Calu3 (cell line): ENCODE measurements at regions not wholly inside any gene's neighbourhood (a gene's known extent, or its start where the extent isn't known, plus 50 kb on each side); places are given as distances from the start of the nearest gene placed in this dataset.

Experiments
- BruUV-seq: library from RNA; stranded (reverse); fragments of 400-500 nt; replicated peaks from 2 replicates; lab custom pipeline; 2021; lab: Mats Ljungman, UMichigan
- CTCF ChIA-PET: fragments of 300-600 bp; sonication (Branson Sonifier 250); formaldehyde crosslinking; loops from one replicate; lab custom pipeline; 2022; ENCODE audit warnings: antibody characterized with exemption; lab: Charles Lee
- DNase-seq: peaks from one replicate; pipeline ENCODE4 v3.0.0; 2022
- H3K27ac Mint-ChIP-seq: one replicate; pipeline ENCODE4 v1.8.0; 2022; ENCODE audit warnings: mixed read lengths; ENCODE audit not compliant: unreplicated experiment
- H3K27me3 Mint-ChIP-seq: one replicate; pipeline ENCODE4 v1.8.0; 2022; ENCODE audit warnings: mixed read lengths; ENCODE audit not compliant: unreplicated experiment
- H3K36me3 Mint-ChIP-seq: one replicate; pipeline ENCODE4 v1.8.0; 2022; ENCODE audit warnings: mild to moderate bottlenecking, moderate library complexity, mixed read lengths; ENCODE audit not compliant: insufficient read depth, unreplicated experiment
- H3K4me1 Mint-ChIP-seq: one replicate; pipeline ENCODE4 v1.8.0; 2022; ENCODE audit warnings: mild to moderate bottlenecking, low read depth, mixed read lengths; ENCODE audit not compliant: unreplicated experiment
- H3K4me3 Mint-ChIP-seq: one replicate; pipeline ENCODE4 v1.8.0; 2022; ENCODE audit warnings: mild to moderate bottlenecking, low read depth, moderate library complexity, mixed read lengths; ENCODE audit not compliant: unreplicated experiment
- H3K9me3 Mint-ChIP-seq: one replicate; pipeline ENCODE4 v1.8.0; 2022; ENCODE audit warnings: low read depth, mixed read lengths; ENCODE audit not compliant: unreplicated experiment
- CTCF ChIP-seq: fragments of 200-600 bp; IDR thresholded peaks from one replicate; pipeline ENCODE4 v1.8.0; 2022; ENCODE audit warnings: antibody characterized with exemption; ENCODE audit not compliant: unreplicated experiment
- intact Hi-C: fragments of 100-400 bp; cut with micrococcal nuclease; formaldehyde crosslinking; loops from one replicate; pipeline ENCODE4 v1.10.0; 2022; ENCODE audit not compliant: unreplicated experiment

GRCh38 chr14:94685166-94685581, 73.0 kb downstream of the SERPINA3 start:
- Mint-ChIP-seq H3K27ac (no peak overlapping the region), H3K36me3 (no peaks in the 10 kb centered on the region), H3K9me3 (no peaks in the 10 kb centered on the region), H3K4me1 (no peaks in the 10 kb centered on the region), H3K4me3 (no peak overlapping the region), H3K27me3 (no peaks in the 10 kb centered on the region)
- intact Hi-C loops = loop anchor here (5.0 kb wide), 1 partner anchor 412 kb away; no protein-coding TSS in a partner anchor
- no peak for TF ChIP-seq CTCF
- DNase-seq = no peak
- no TSS peak for BruUV-seq
- CTCF ChIA-PET = interaction anchor here (0.7 kb wide), 2 partner anchors 240 to 632 kb away, joined by 3 to 6 read pairs; no protein-coding TSS in a partner anchor

- Mint-ChIP-seq H3K4me3 (no peak overlapping the region), H3K9me3 (no peaks in the 10 kb centered on the region), H3K36me3 (no peaks in the 10 kb centered on the region), H3K4me1 (no peaks in the 10 kb centered on the region), H3K27me3 (no peaks in the 10 kb centered on the region), H3K27ac (no peak overlapping the region)
- BruUV-seq = no TSS peak
- CTCF ChIA-PET = interaction anchor here (0.9 kb wide), 1 partner anchor 249 kb away, joined by 4 read pairs; no protein-coding TSS in a partner anchor
- TF ChIP-seq CTCF = no peak
- intact Hi-C loops = loop anchor here (5.0 kb wide), 1 partner anchor 45 kb away; no protein-coding TSS in a partner anchor
- no peak for DNase-seq
Measured at GRCh38 chr14:94682736-94683135, 70.5 kb downstream of the SERPINA3 start.

GRCh38 chr14:94682061-94682516, 69.9 kb downstream of the SERPINA3 start:
- no peak for DNase-seq
- Mint-ChIP-seq H3K36me3 (no peaks in the 10 kb centered on the region), H3K9me3 (no peaks in the 10 kb centered on the region), H3K27ac (no peak overlapping the region), H3K4me3 (no peak overlapping the region), H3K4me1 (no peaks in the 10 kb centered on the region), H3K27me3 (no peaks in the 10 kb centered on the region)
- no TSS peak for BruUV-seq
- CTCF ChIA-PET = interaction anchor here (0.9 kb wide), 1 partner anchor 248 kb away, joined by 4 read pairs; no protein-coding TSS in a partner anchor
- no peak for TF ChIP-seq CTCF
- intact Hi-C loops = loop anchor here (5.0 kb wide), 1 partner anchor 45 kb away; no protein-coding TSS in a partner anchor

- no peak overlapping the region for H3K4me3 Mint-ChIP-seq
- peak; percentile 58 for DNase-seq
- no peaks in the 10 kb centered on the region for H3K36me3 Mint-ChIP-seq
- no peaks in the 10 kb centered on the region for H3K9me3 Mint-ChIP-seq
- H3K27ac Mint-ChIP-seq = no peak overlapping the region
- BruUV-seq = no TSS peak
- H3K27me3 Mint-ChIP-seq = no peaks in the 10 kb centered on the region
- TF ChIP-seq CTCF = peak; percentile 38
- intact Hi-C loops = loop anchor here (2.0 to 5.0 kb wide), 2 partner anchors 44 to 247 kb away; no protein-coding TSS in a partner anchor
- no peaks in the 10 kb centered on the region for H3K4me1 Mint-ChIP-seq
- CTCF ChIA-PET = interaction anchor here (0.9 kb wide), 1 partner anchor 248 kb away, joined by 4 read pairs; no protein-coding TSS in a partner anchor
Measured at GRCh38 chr14:94681300-94682060, 69.3 kb downstream of the SERPINA3 start.
